PC-3 (cell line): ENCODE measurements at regions not wholly inside any gene's neighbourhood (a gene's known extent, or its start where the extent isn't known, plus 50 kb on each side); places are given as distances from the start of the nearest gene placed in this dataset.
A peak's percentile ranks its signal among the peaks of the same experiment; 100 is the strongest.

ENCODE experiments used
- ATAC-seq: fragments of 200-7000 bp; cut with Tn5 transposase; 2 replicates; pipeline ENCODE4 v1.9.1; 2020; ENCODE audit warnings: mild to moderate bottlenecking, moderate library complexity
- BruUV-seq: library from RNA; stranded (reverse); fragments of 400-500 nt; replicated peaks from 2 replicates; lab custom pipeline; 2021; lab: Mats Ljungman, UMichigan
- CTCF ChIA-PET: fragments of 300-600 bp; sonication (Branson Sonifier 250); formaldehyde crosslinking; loops from one replicate; lab custom pipeline; 2022; ENCODE audit warnings: antibody characterized with exemption; lab: Charles Lee
- POLR2A ChIA-PET: fragments of 300-600 bp; sonication (Branson Sonifier 250); formaldehyde crosslinking; loops from one replicate; lab custom pipeline; 2022; ENCODE audit warnings: antibody characterized with exemption; ENCODE audit not compliant: unreplicated experiment; lab: Charles Lee
- DNase-seq: peaks from one replicate; pipeline ENCODE4 v3.0.0-alpha.2; 2015
- H2AFZ ChIP-seq: fragments of 300-600 bp; sonication (generic); 2 replicates; pipeline ENCODE4 v1.6.0; 2016; ENCODE audit warnings: antibody characterized with exemption, low read length
- H3F3A ChIP-seq: fragments of 300-600 bp; sonication (generic); one replicate; pipeline ENCODE4 v1.6.0; 2017; ENCODE audit warnings: antibody characterized with exemption, low read length, control low read depth, mild to moderate bottlenecking; ENCODE audit not compliant: unreplicated experiment
- H3K27ac ChIP-seq: fragments of 300-600 bp; sonication (generic); 2 replicates; pipeline ENCODE4 v1.5.1; 2016; ENCODE audit warnings: mild to moderate bottlenecking, low read length
- H3K27me3 ChIP-seq: fragments of 300-600 bp; sonication (generic); 2 replicates; pipeline ENCODE4 v1.6.1; 2016; ENCODE audit warnings: low read length, mixed read lengths
- H3K36me3 ChIP-seq: fragments of 300-600 bp; sonication (generic); 2 replicates; pipeline ENCODE4 v1.6.1; 2016; ENCODE audit warnings: low read depth, mixed run types, low read length, mixed read lengths
- H3K4me1 ChIP-seq: fragments of 300-600 bp; sonication (generic); 2 replicates; pipeline ENCODE4 v1.5.1; 2016; ENCODE audit warnings: low read length; ENCODE audit not compliant: insufficient read depth
- H3K4me2 ChIP-seq: fragments of 300-600 bp; sonication (generic); 2 replicates; pipeline ENCODE4 v1.6.0; 2016; ENCODE audit warnings: low read length
- H3K4me3 ChIP-seq: fragments of 300-600 bp; sonication (generic); 2 replicates; pipeline ENCODE4 v1.5.1; 2016; ENCODE audit warnings: mild to moderate bottlenecking, low read length, mixed read lengths
- H3K79me2 ChIP-seq: fragments of 300-600 bp; sonication (generic); 2 replicates; pipeline ENCODE4 v1.6.1; 2017; ENCODE audit warnings: low read length, mixed read lengths
- H3K9ac ChIP-seq: fragments of 300-600 bp; sonication (generic); 2 replicates; pipeline ENCODE4 v1.6.0; 2016; ENCODE audit warnings: mild to moderate bottlenecking, low read length
- H3K9me2 ChIP-seq: fragments of 300-600 bp; sonication (generic); replicated peaks from 2 replicates; pipeline ENCODE4 v1.6.1; 2016; ENCODE audit warnings: mixed run types, low read length, mixed read lengths
- H3K9me3 ChIP-seq: fragments of 300-600 bp; sonication (generic); 2 replicates; pipeline ENCODE4 v1.6.1; 2016; ENCODE audit warnings: low read length, mixed read lengths
- H4K20me1 ChIP-seq: fragments of 300-600 bp; sonication (generic); 2 replicates; pipeline ENCODE4 v1.6.1; 2016; ENCODE audit warnings: low read length, mixed read lengths
- CTCF ChIP-seq: fragments of 300-600 bp; sonication (generic); conservative IDR thresholded peaks from 2 replicates; pipeline ENCODE4 v1.5.1; 2017; ENCODE audit warnings: antibody characterized with exemption, low read depth, mild to moderate bottlenecking, low read length
- EZH2 ChIP-seq: fragments of 300-600 bp; sonication (generic); IDR thresholded peaks from one replicate; pipeline ENCODE4 v1.6.1; 2017; ENCODE audit warnings: antibody characterized with exemption, mild to moderate bottlenecking, low read length; ENCODE audit not compliant: unreplicated experiment
- EZH2phosphoT487 ChIP-seq: fragments of 300-600 bp; sonication (generic); IDR thresholded peaks from 2 replicates; pipeline ENCODE4 v1.6.1; 2018; ENCODE audit warnings: mild to moderate bottlenecking, antibody characterized with exemption, low read length, borderline replicate concordance
- intact Hi-C: fragments of 100-400 bp; cut with micrococcal nuclease; formaldehyde crosslinking; loops from 2 replicates; pipeline ENCODE4 v1.9.0; 2023

GRCh38 chr3:168558728-168559411 is 463.1 kb upstream of the GOLIM4 start:
- Histone ChIP-seq H3K9me2 (no peaks in the 10 kb centered on the region), H2AFZ (no peak overlapping the region), H3K9me3 (no peaks in the 10 kb centered on the region), H3K9ac (no peak overlapping the region), H3K79me2 (no peaks in the 10 kb centered on the region), H3K27me3 (no peaks in the 10 kb centered on the region), H3K4me2 (no peak overlapping the region), H4K20me1 (no peaks in the 10 kb centered on the region), H3K4me3 (no peak overlapping the region), H3K4me1 (no peaks in the 10 kb centered on the region), H3K27ac (no peak overlapping the region), H3K36me3 (no peaks in the 10 kb centered on the region), H3F3A (no peaks in the 10 kb centered on the region)
- no peak for DNase-seq
- no TSS peak for BruUV-seq
- intact Hi-C loops: no loop called here
- ChIA-PET CTCF (no interaction called here), POLR2A (no interaction called here)
- TF ChIP-seq EZH2phosphoT487: no peak
- no peak for TF ChIP-seq EZH2
- no peak for TF ChIP-seq CTCF
- ATAC-seq: no peak

- Histone ChIP-seq H3K4me3 (no peak overlapping the region), H3K9me3 (no peaks in the 10 kb centered on the region), H2AFZ (no peak overlapping the region), H4K20me1 (no peaks in the 10 kb centered on the region), H3K36me3 (no peaks in the 10 kb centered on the region), H3K79me2 (no peaks in the 10 kb centered on the region), H3K27ac (no peak overlapping the region), H3K9ac (no peak overlapping the region), H3K4me2 (no peak overlapping the region), H3F3A (no peaks in the 10 kb centered on the region), H3K4me1 (no peaks in the 10 kb centered on the region), H3K9me2 (no peaks in the 10 kb centered on the region), H3K27me3 (no peaks in the 10 kb centered on the region)
- ChIA-PET POLR2A (no interaction called here), CTCF (no interaction called here)
- intact Hi-C loops: no loop called here
- ATAC-seq: no peak
- TSS peak; percentile 50 for BruUV-seq
- DNase-seq: no peak
- no peak for TF ChIP-seq EZH2
- no peak for TF ChIP-seq EZH2phosphoT487
- TF ChIP-seq CTCF: no peak
These were observed 456.5 kb upstream of the GOLIM4 start for GRCh38 chr3:168552251-168552650.

GRCh38 chr3:168548719-168549118 is 453.0 kb upstream of the GOLIM4 start:
- Histone ChIP-seq H3K36me3 (no peaks in the 10 kb centered on the region), H3F3A (no peaks in the 10 kb centered on the region), H3K27me3 (no peaks in the 10 kb centered on the region), H3K79me2 (no peaks in the 10 kb centered on the region), H3K27ac (no peak overlapping the region), H3K4me1 (no peaks in the 10 kb centered on the region), H3K9me2 (no peaks in the 10 kb centered on the region), H3K9me3 (no peaks in the 10 kb centered on the region), H2AFZ (no peak overlapping the region), H3K9ac (no peak overlapping the region), H3K4me2 (no peak overlapping the region), H3K4me3 (no peak overlapping the region), H4K20me1 (no peaks in the 10 kb centered on the region)
- no peak for DNase-seq
- TF ChIP-seq EZH2 (no peak), EZH2phosphoT487 (no peak)
- ChIA-PET POLR2A (no interaction called here), CTCF (no interaction called here)
- ATAC-seq: no peak
- intact Hi-C loops: no loop called here
- no TSS peak for BruUV-seq
